IMR-90 (cell line): ENCODE measurements at regions not wholly inside any gene's neighbourhood (a gene's known extent, or its start where the extent isn't known, plus 50 kb on each side); places are given as distances from the start of the nearest gene placed in this dataset.

Experiments used
- ATAC-seq: fragments of 200-7000 bp; cut with Tn5 transposase; 2 replicates; pipeline ENCODE4 v1.9.1; 2020; ENCODE audit warnings: low read depth, mild to moderate bottlenecking, moderate library complexity
- BruUV-seq: library from RNA; stranded (reverse); fragments of 400-500 nt; replicated peaks from 2 replicates; lab custom pipeline; 2021; lab: Mats Ljungman, UMichigan
- CTCF ChIA-PET: fragments of 300-600 bp; formaldehyde crosslinking; extraction: SDS; loops from one replicate; lab custom pipeline; 2021; ENCODE audit warnings: antibody characterized with exemption; lab: Yijun Ruan, JAX
- POLR2A ChIA-PET: fragments of 300-600 bp; sonication (Branson Sonifier 250); formaldehyde crosslinking; loops from one replicate; lab custom pipeline; 2022; ENCODE audit warnings: antibody characterized with exemption; ENCODE audit not compliant: unreplicated experiment; lab: Charles Lee
- DNase-seq: peaks from one replicate; pipeline ENCODE4 v3.0.0; 2013
- H2AFZ ChIP-seq: replicated peaks from 2 replicates; pipeline ENCODE3; 2013; ENCODE audit warnings: low read length, mild to moderate bottlenecking; ENCODE audit not compliant: poor library complexity
- H2AK5ac ChIP-seq: 2 replicates; pipeline ENCODE4 v1.6.1; 2013; ENCODE audit warnings: low read depth, low read length, inconsistent platforms
- H2AK9ac ChIP-seq: replicated peaks from 2 replicates; pipeline ENCODE3; 2013; ENCODE audit warnings: mild to moderate bottlenecking, low read depth, low read length, moderate library complexity; ENCODE audit not compliant: poor library complexity
- H2BK120ac ChIP-seq: 2 replicates; pipeline ENCODE4 v1.6.1; 2013; ENCODE audit warnings: low read depth, low read length, inconsistent platforms
- H2BK15ac ChIP-seq: 3 replicates; pipeline ENCODE4 v1.6.1; 2013; ENCODE audit warnings: low read depth, low read length, inconsistent platforms
- H2BK20ac ChIP-seq: 2 replicates; pipeline ENCODE4 v1.6.1; 2013; ENCODE audit warnings: low read depth, mild to moderate bottlenecking, inconsistent platforms, low read length, moderate library complexity
- H2BK5ac ChIP-seq: 2 replicates; pipeline ENCODE4 v1.6.1; 2013; ENCODE audit warnings: mild to moderate bottlenecking, low read depth, low read length, inconsistent platforms; ENCODE audit not compliant: poor library complexity, severe bottlenecking
- H3K14ac ChIP-seq: replicated peaks from 2 replicates; pipeline ENCODE4 v1.6.1; 2013; ENCODE audit warnings: low read depth, low read length, inconsistent platforms
- H3K18ac ChIP-seq: 2 replicates; pipeline ENCODE4 v1.6.1; 2013; ENCODE audit warnings: low read depth, low read length, control low read depth
- H3K23ac ChIP-seq: 2 replicates; pipeline ENCODE4 v1.6.1; 2013; ENCODE audit warnings: low read depth, low read length, inconsistent platforms
- H3K27ac ChIP-seq: 2 replicates; pipeline ENCODE4 v1.5.1; 2013; ENCODE audit warnings: mild to moderate bottlenecking, control low read depth, low read length; ENCODE audit not compliant: insufficient read depth
- H3K27me3 ChIP-seq: 2 replicates; pipeline ENCODE4 v1.6.1; 2013; ENCODE audit warnings: low read length; ENCODE audit not compliant: control insufficient read depth, insufficient read depth
- H3K36me3 ChIP-seq: 2 replicates; pipeline ENCODE4 v1.6.1; 2013; ENCODE audit warnings: low read length, mixed read lengths; ENCODE audit not compliant: control insufficient read depth, insufficient read depth
- H3K4ac ChIP-seq: 2 replicates; pipeline ENCODE4 v1.6.1; 2013; ENCODE audit warnings: low read depth, low read length, inconsistent platforms
- H3K4me1 ChIP-seq: 2 replicates; pipeline ENCODE4 v1.6.1; 2013; ENCODE audit warnings: low read length, mixed read lengths; ENCODE audit not compliant: control insufficient read depth, insufficient read depth
- H3K4me2 ChIP-seq: 2 replicates; pipeline ENCODE4 v1.6.1; 2013; ENCODE audit warnings: low read depth, mild to moderate bottlenecking, control low read depth, low read length, moderate library complexity
- H3K4me3 ChIP-seq: 2 replicates; pipeline ENCODE4 v1.5.1; 2013; ENCODE audit warnings: low read depth, mild to moderate bottlenecking, control low read depth, low read length, moderate library complexity; ENCODE audit not compliant: insufficient read depth
- H3K56ac ChIP-seq: 2 replicates; pipeline ENCODE4 v1.6.1; 2013; ENCODE audit warnings: low read length, inconsistent platforms; ENCODE audit not compliant: insufficient read depth; ENCODE audit errors: extremely low read depth
- H3K79me1 ChIP-seq, 2 experiments: 2 replicates each; pipeline ENCODE4 v1.6.1; 2013; ENCODE audit warnings: low read length in 2 of 2, inconsistent platforms in 1 of 2, low read depth in 1 of 2
- H3K9ac ChIP-seq: 2 replicates; pipeline ENCODE4 v1.6.1; 2013; ENCODE audit warnings: low read depth, low read length, control low read depth
- H3K9me1 ChIP-seq: 2 replicates; pipeline ENCODE4 v1.6.1; 2013; ENCODE audit warnings: low read length, inconsistent platforms; ENCODE audit not compliant: insufficient read depth
- H3K9me3 ChIP-seq: 2 replicates; pipeline ENCODE4 v1.6.1; 2013; ENCODE audit warnings: low read length; ENCODE audit not compliant: control insufficient read depth, insufficient read depth
- H4K20me1 ChIP-seq: 2 replicates; pipeline ENCODE4 v1.6.1; 2013; ENCODE audit warnings: low read length, inconsistent platforms; ENCODE audit not compliant: insufficient read depth
- H4K5ac ChIP-seq: 2 replicates; pipeline ENCODE4 v1.6.1; 2013; ENCODE audit warnings: mild to moderate bottlenecking, low read depth, low read length, control low read depth
- H4K8ac ChIP-seq, 2 experiments: 2 replicates each; pipeline ENCODE4 v1.6.1; 2013; ENCODE audit warnings: low read depth in 2 of 2, low read length in 2 of 2, control low read depth in 1 of 2, inconsistent platforms in 1 of 2
- H4K91ac ChIP-seq: 2 replicates; pipeline ENCODE4 v1.6.1; 2013; ENCODE audit warnings: low read depth, low read length, inconsistent platforms; ENCODE audit not compliant: insufficient read depth
- BHLHE40 ChIP-seq: fragments of 150-350 bp; IDR thresholded peaks from 2 replicates; pipeline ENCODE4 v1.6.1; 2016; ENCODE audit warnings: mild to moderate bottlenecking, low read depth, low read length
- CEBPB ChIP-seq: IDR thresholded peaks from 2 replicates; pipeline ENCODE4 v1.6.1; 2012; ENCODE audit warnings: low read depth, low read length, improper control_type of control experiment
- CHD1 ChIP-seq: IDR thresholded peaks from 2 replicates; pipeline ENCODE4 v1.6.1; 2012; ENCODE audit warnings: low read depth, low read length, improper control_type of control experiment
- FOS ChIP-seq: fragments of 150-350 bp; IDR thresholded peaks from 2 replicates; pipeline ENCODE4 v1.6.1; 2016; ENCODE audit warnings: low read depth, low read length
- MAFK ChIP-seq: IDR thresholded peaks from 2 replicates; pipeline ENCODE4 v1.6.1; 2012; ENCODE audit warnings: low read depth, low read length, improper control_type of control experiment
- MAZ ChIP-seq: IDR thresholded peaks from 2 replicates; pipeline ENCODE4 v1.6.1; 2012; ENCODE audit warnings: low read depth, mild to moderate bottlenecking, low read length, improper control_type of control experiment, moderate library complexity, borderline replicate concordance
- MXI1 ChIP-seq: IDR thresholded peaks from 2 replicates; pipeline ENCODE4 v1.6.1; 2012; ENCODE audit warnings: low read depth, mild to moderate bottlenecking, low read length, moderate library complexity, borderline replicate concordance
- NFE2L2 ChIP-seq: fragments of 150-350 bp; IDR thresholded peaks from 2 replicates; pipeline ENCODE4 v1.6.1; 2016; ENCODE audit warnings: low read depth, mild to moderate bottlenecking, low read length
- POLR2A ChIP-seq: IDR thresholded peaks from 2 replicates; pipeline ENCODE4 v1.6.1; 2012; ENCODE audit warnings: mild to moderate bottlenecking, low read depth, low read length
- RAD21 ChIP-seq: IDR thresholded peaks from 2 replicates; pipeline ENCODE4 v1.6.1; 2012; ENCODE audit warnings: low read length, improper control_type of control experiment
- RCOR1 ChIP-seq: IDR thresholded peaks from 2 replicates; pipeline ENCODE4 v1.6.1; 2012; ENCODE audit warnings: mild to moderate bottlenecking, low read length, improper control_type of control experiment; ENCODE audit not compliant: insufficient replicate concordance
- RFX5 ChIP-seq: IDR thresholded peaks from 2 replicates; pipeline ENCODE4 v1.8.0; 2012; ENCODE audit warnings: low read depth, mild to moderate bottlenecking, low read length, moderate library complexity
- SMC3 ChIP-seq: fragments of 150-350 bp; IDR thresholded peaks from 2 replicates; pipeline ENCODE4 v1.6.1; 2016; ENCODE audit warnings: low read depth, mild to moderate bottlenecking, antibody characterized with exemption, low read length, moderate library complexity
- WGBS, 2 experiments: methylation state at CpG; one replicate each; pipeline versions ENCODE4 v1.1.5 to v1.1.7; 2013; ENCODE audit warnings: missing lambda C conversion rate in 2 of 2; ENCODE audit not compliant: insufficient read length in 1 of 2; ENCODE audit errors: extremely low coverage in 2 of 2; 5-methylcytosine and 5-hydroxymethylcytosine counted together
- dilution Hi-C: fragments of 300-500 bp; cut with HindIII; formaldehyde crosslinking; loops from one replicate; pipeline ENCODE4 v1.14.3; 2018; ENCODE audit warnings: low sequenced_read_pairs; ENCODE audit not compliant: unreplicated experiment
- in situ Hi-C: fragments of 300-500 bp; cut with MboI; formaldehyde crosslinking; loops from 3 replicates; pipeline ENCODE4 v1.14.3; 2019; ENCODE audit warnings: low sequenced_read_pairs, inconsistent platforms, mixed read lengths
- intact Hi-C: fragments of 100-400 bp; cut with micrococcal nuclease; formaldehyde crosslinking; loops from 2 replicates; pipeline ENCODE4 v1.10.0; 2022
- TF ChIP-seq, protein P1 (sequence below): conservative IDR thresholded peaks from 2 replicates; pipeline ENCODE4 v1.5.1; 2012; ENCODE audit warnings: mild to moderate bottlenecking, low read depth, low read length, improper control_type of control experiment
- TF ChIP-seq, protein P2 (sequence below): fragments of 150-350 bp; IDR thresholded peaks from 2 replicates; pipeline ENCODE4 v1.6.1; 2017; ENCODE audit warnings: mild to moderate bottlenecking, antibody characterized with exemption, low read length, low read depth
- TF ChIP-seq, protein P3 (sequence below): fragments of 150-350 bp; IDR thresholded peaks from 2 replicates; pipeline ENCODE4 v1.6.1; 2016; ENCODE audit warnings: low read depth, mild to moderate bottlenecking, low read length, moderate library complexity, borderline replicate concordance

DNA sequence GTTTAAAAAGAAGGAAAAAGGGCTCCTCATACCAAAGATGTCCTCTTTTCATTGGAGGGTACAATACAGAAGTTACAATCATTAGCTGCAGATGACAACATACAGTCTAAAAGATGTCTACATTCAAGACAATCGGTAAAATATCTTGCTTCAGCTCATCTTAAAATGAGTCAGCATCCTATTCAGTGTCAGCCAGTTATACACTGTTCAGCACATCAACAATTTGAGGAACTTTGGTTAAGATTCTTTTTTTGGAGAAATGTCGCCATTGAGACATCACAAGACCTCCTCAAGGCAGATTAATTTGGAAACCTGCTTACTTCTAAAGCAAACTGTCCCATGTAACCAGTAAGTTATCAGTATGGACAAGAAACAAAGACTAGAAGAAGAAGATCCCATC, 100.7 kb upstream of the SLC38A4 start:
- no peak overlapping the region for H3K9ac ChIP-seq
- in situ Hi-C loops = loop anchor here (25.0 kb wide), 1 partner anchor 239 kb away; no protein-coding TSS in a partner anchor
- ChIA-PET CTCF (no interaction called here), POLR2A (no interaction called here)
- no peak overlapping the region for H4K91ac ChIP-seq
- 0 out of 2 replicates have a peak, but pooled peaks cover 4% of the 10 kb centered on the region for H3K9me1 ChIP-seq
- H3K4ac ChIP-seq = no peak overlapping the region
- no peaks in the 10 kb centered on the region; the same call in 1 of the 2 replicates for H4K20me1 ChIP-seq
- no peaks in the 10 kb centered on the region for H3K36me3 ChIP-seq
- dilution Hi-C loops = no loop called here
- H4K8ac ChIP-seq = no peak overlapping the region
- no peak overlapping the region for H3K4me3 ChIP-seq
- no peak overlapping the region for H2BK5ac ChIP-seq
- H3K27me3 ChIP-seq = no peaks in the 10 kb centered on the region
- no peaks in the 10 kb centered on the region for H3K9me3 ChIP-seq
- H2AK9ac ChIP-seq = no peak overlapping the region
- ATAC-seq (no peak), DNase-seq (no peak)
- no peak overlapping the region for H2BK15ac ChIP-seq
- no peak overlapping the region for H3K27ac ChIP-seq
- peaks cover 7% of the 10 kb centered on the region for H3K4me1 ChIP-seq
- TF ChIP-seq, protein P1, sequence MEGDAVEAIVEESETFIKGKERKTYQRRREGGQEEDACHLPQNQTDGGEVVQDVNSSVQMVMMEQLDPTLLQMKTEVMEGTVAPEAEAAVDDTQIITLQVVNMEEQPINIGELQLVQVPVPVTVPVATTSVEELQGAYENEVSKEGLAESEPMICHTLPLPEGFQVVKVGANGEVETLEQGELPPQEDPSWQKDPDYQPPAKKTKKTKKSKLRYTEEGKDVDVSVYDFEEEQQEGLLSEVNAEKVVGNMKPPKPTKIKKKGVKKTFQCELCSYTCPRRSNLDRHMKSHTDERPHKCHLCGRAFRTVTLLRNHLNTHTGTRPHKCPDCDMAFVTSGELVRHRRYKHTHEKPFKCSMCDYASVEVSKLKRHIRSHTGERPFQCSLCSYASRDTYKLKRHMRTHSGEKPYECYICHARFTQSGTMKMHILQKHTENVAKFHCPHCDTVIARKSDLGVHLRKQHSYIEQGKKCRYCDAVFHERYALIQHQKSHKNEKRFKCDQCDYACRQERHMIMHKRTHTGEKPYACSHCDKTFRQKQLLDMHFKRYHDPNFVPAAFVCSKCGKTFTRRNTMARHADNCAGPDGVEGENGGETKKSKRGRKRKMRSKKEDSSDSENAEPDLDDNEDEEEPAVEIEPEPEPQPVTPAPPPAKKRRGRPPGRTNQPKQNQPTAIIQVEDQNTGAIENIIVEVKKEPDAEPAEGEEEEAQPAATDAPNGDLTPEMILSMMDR = no peak
- no peak for TF ChIP-seq RCOR1
- no peak for TF ChIP-seq FOS
- no peak for TF ChIP-seq RAD21
- TF ChIP-seq SMC3 = no peak
- TF ChIP-seq MXI1 = no peak
- no peak for TF ChIP-seq POLR2A
- TF ChIP-seq CEBPB = no peak
- TF ChIP-seq, protein P2, sequence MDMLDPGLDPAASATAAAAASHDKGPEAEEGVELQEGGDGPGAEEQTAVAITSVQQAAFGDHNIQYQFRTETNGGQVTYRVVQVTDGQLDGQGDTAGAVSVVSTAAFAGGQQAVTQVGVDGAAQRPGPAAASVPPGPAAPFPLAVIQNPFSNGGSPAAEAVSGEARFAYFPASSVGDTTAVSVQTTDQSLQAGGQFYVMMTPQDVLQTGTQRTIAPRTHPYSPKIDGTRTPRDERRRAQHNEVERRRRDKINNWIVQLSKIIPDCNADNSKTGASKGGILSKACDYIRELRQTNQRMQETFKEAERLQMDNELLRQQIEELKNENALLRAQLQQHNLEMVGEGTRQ = no peak
- TF ChIP-seq RFX5 = no peak
- no peak for TF ChIP-seq CHD1
- TF ChIP-seq MAZ = no peak
- TF ChIP-seq BHLHE40 = no peak
- TF ChIP-seq MAFK = no peak
- no peak for TF ChIP-seq NFE2L2
- TF ChIP-seq, protein P3, sequence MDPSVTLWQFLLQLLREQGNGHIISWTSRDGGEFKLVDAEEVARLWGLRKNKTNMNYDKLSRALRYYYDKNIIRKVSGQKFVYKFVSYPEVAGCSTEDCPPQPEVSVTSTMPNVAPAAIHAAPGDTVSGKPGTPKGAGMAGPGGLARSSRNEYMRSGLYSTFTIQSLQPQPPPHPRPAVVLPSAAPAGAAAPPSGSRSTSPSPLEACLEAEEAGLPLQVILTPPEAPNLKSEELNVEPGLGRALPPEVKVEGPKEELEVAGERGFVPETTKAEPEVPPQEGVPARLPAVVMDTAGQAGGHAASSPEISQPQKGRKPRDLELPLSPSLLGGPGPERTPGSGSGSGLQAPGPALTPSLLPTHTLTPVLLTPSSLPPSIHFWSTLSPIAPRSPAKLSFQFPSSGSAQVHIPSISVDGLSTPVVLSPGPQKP = no peak
- intact Hi-C loops = no loop called here
- BruUV-seq = no TSS peak
- no peak overlapping the region for H3K56ac ChIP-seq
- no peaks in the 10 kb centered on the region for H3K79me1 ChIP-seq
- no CpG with 5 or more reads among the region's 2 CpGs for WGBS, 2 experiments
- no peak overlapping the region for H3K23ac ChIP-seq
- H3K4me2 ChIP-seq = no peak overlapping the region
- no peak overlapping the region for H4K5ac ChIP-seq
- H2BK120ac ChIP-seq = no peak overlapping the region
- H2BK20ac ChIP-seq = no peak overlapping the region
- no peak overlapping the region for H2AK5ac ChIP-seq
- no peak overlapping the region for H3K18ac ChIP-seq
- no peak overlapping the region; the same call in 1 of the 2 replicates for H3K14ac ChIP-seq
- no peak overlapping the region for H2AFZ ChIP-seq
